T1000 (cell line): ENCODE measurements at regions not wholly inside any gene's neighbourhood (a gene's known extent, or its start where the extent isn't known, plus 50 kb on each side); places are given as distances from the start of the nearest gene placed in this dataset.

Experiments
- DNase-seq: peaks from one replicate; lab custom pipeline; 2025; ENCODE audit warnings: mixed read lengths; lab: John Stamatoyannopoulos, UW

- DNase-seq: no peak
Observed at GRCh38 chr5:30846171-30846570, 347.3 kb upstream of the CDH6 start.

GRCh38 chr5:30845194-30845593 lies 348.3 kb upstream of the CDH6 start:
- DNase-seq: no peak

- no peak for DNase-seq
Observed at GRCh38 chr5:30843541-30843940, 349.9 kb upstream of the CDH6 start.

- DNase-seq: no peak
Observed at GRCh38 chr5:30839956-30840355, 353.5 kb upstream of the CDH6 start.

GRCh38 chr5:30838936-30839496 lies 354.5 kb upstream of the CDH6 start:
- no peak for DNase-seq

GRCh38 chr5:30832519-30832918 lies 361.0 kb upstream of the CDH6 start:
- no peak for DNase-seq

GRCh38 chr5:30831605-30832004 lies 361.9 kb upstream of the CDH6 start:
- DNase-seq: no peak

GRCh38 chr5:30831123-30831522 lies 362.4 kb upstream of the CDH6 start:
- no peak for DNase-seq

GRCh38 chr5:30811298-30811697 lies 382.2 kb upstream of the CDH6 start:
- no peak for DNase-seq

GRCh38 chr5:30809933-30810332 lies 383.6 kb upstream of the CDH6 start:
- no peak for DNase-seq

- DNase-seq: peak; percentile 2
Observed at GRCh38 chr5:30808996-30809395, 384.5 kb upstream of the CDH6 start.

- DNase-seq: no peak
Observed at GRCh38 chr5:30804739-30805505, 388.6 kb upstream of the CDH6 start.

- DNase-seq: no peak
Observed at GRCh38 chr5:30802961-30803705, 390.4 kb upstream of the CDH6 start.

GRCh38 chr5:30781643-30782042 lies 411.8 kb upstream of the CDH6 start:
- no peak for DNase-seq

- no peak for DNase-seq
Observed at GRCh38 chr5:30768056-30768690, 425.3 kb upstream of the CDH6 start.

- no peak for DNase-seq
Observed at GRCh38 chr5:30765706-30766105, 427.8 kb upstream of the CDH6 start.

GRCh38 chr5:30765227-30765626 lies 428.3 kb upstream of the CDH6 start:
- no peak for DNase-seq

- DNase-seq: no peak
Observed at GRCh38 chr5:30764704-30765103, 428.8 kb upstream of the CDH6 start.

- DNase-seq: no peak
Observed at GRCh38 chr5:30759731-30760130, 433.8 kb upstream of the CDH6 start.

GRCh38 chr5:30752015-30752414 lies 441.5 kb upstream of the CDH6 start:
- no peak for DNase-seq

- peak; percentile 29 for DNase-seq
Observed at GRCh38 chr5:30749971-30750370, 443.5 kb upstream of the CDH6 start.

GRCh38 chr5:30747412-30747811 lies 446.1 kb upstream of the CDH6 start:
- no peak for DNase-seq

- DNase-seq: no peak
Observed at GRCh38 chr5:30736669-30737068, 456.8 kb upstream of the CDH6 start.
